WTC11 (cell line): ENCODE measurements at regions not wholly inside any gene's neighbourhood (a gene's known extent, or its start where the extent isn't known, plus 50 kb on each side); places are given as distances from the start of the nearest gene placed in this dataset.

Experiments
- ATAC-seq: fragments of 200-7000 bp; cut with Tn5 transposase; 2 replicates; pipeline ENCODE4 v1.10.0; 2021; ENCODE audit warnings: mild to moderate bottlenecking, moderate library complexity
- CTCF ChIA-PET: fragments of 300-600 bp; sonication (Branson Sonifier 250); formaldehyde crosslinking; loops from one replicate; lab custom pipeline; 2021; ENCODE audit warnings: antibody characterized with exemption; lab: Charles Lee
- POLR2A ChIA-PET: fragments of 350-600 bp; sonication (Branson Sonifier 250); formaldehyde crosslinking; loops from one replicate; lab custom pipeline; 2021; ENCODE audit warnings: antibody characterized with exemption; lab: Charles Lee
- DNase-seq: peaks from one replicate; pipeline ENCODE4 v3.0.0; 2021; ENCODE audit warnings: low spot score
- H3K27ac Mint-ChIP-seq: 2 replicates; pipeline ENCODE4 v1.8.0; 2021; ENCODE audit warnings: mixed read lengths
- H3K27me3 Mint-ChIP-seq: 2 replicates; pipeline ENCODE4 v1.8.0; 2021; ENCODE audit warnings: low read depth, mild to moderate bottlenecking, moderate library complexity, mixed read lengths
- H3K36me3 Mint-ChIP-seq: 2 replicates; pipeline ENCODE4 v1.8.0; 2021; ENCODE audit warnings: mixed read lengths
- H3K4me1 Mint-ChIP-seq: 2 replicates; pipeline ENCODE4 v1.8.0; 2022; ENCODE audit warnings: mixed read lengths
- H3K4me3 Mint-ChIP-seq: 2 replicates; pipeline ENCODE4 v1.8.0; 2021; ENCODE audit warnings: mild to moderate bottlenecking, moderate library complexity, mixed read lengths
- H3K9me3 Mint-ChIP-seq: 2 replicates; pipeline ENCODE4 v1.8.0; 2021; ENCODE audit warnings: mixed read lengths
- ARID4B ChIP-seq: sonication (generic); formaldehyde crosslinking; IDR thresholded peaks from 2 replicates; pipeline ENCODE4 v1.8.0; 2023; ENCODE audit warnings: missing genetic modification reagents, mild to moderate bottlenecking, borderline replicate concordance
- E2F4 ChIP-seq: sonication (generic); formaldehyde crosslinking; IDR thresholded peaks from 2 replicates; pipeline ENCODE4 v1.8.1; 2022; ENCODE audit warnings: low read depth, mild to moderate bottlenecking, moderate library complexity, missing genetic modification reagents, borderline replicate concordance
- ELF4 ChIP-seq: sonication (generic); formaldehyde crosslinking; IDR thresholded peaks from 2 replicates; pipeline ENCODE4 v1.8.1; 2022; ENCODE audit warnings: low read depth, mild to moderate bottlenecking, moderate library complexity, missing genetic modification reagents
- FOXK1 ChIP-seq: sonication (generic); formaldehyde crosslinking; IDR thresholded peaks from 2 replicates; pipeline ENCODE4 v1.8.0; 2022; ENCODE audit warnings: mild to moderate bottlenecking, moderate library complexity, missing genetic modification reagents
- IRF2 ChIP-seq: sonication (generic); formaldehyde crosslinking; IDR thresholded peaks from 2 replicates; pipeline ENCODE4 v1.8.0; 2022; ENCODE audit warnings: low read depth, missing genetic modification reagents, borderline replicate concordance
- JUN ChIP-seq: sonication (generic); formaldehyde crosslinking; IDR thresholded peaks from 2 replicates; pipeline ENCODE4 v1.8.0; 2023; ENCODE audit warnings: mild to moderate bottlenecking, missing genetic modification reagents
- MYBL2 ChIP-seq: sonication (generic); formaldehyde crosslinking; IDR thresholded peaks from 2 replicates; pipeline ENCODE4 v1.8.1; 2023; ENCODE audit warnings: mild to moderate bottlenecking, moderate library complexity, missing genetic modification reagents
- NFATC4 ChIP-seq: fragments of 250-450 bp; sonication (Bioruptor Pico); IDR thresholded peaks from 2 replicates; pipeline ENCODE4 v1.9.0; 2021; ENCODE audit warnings: mild to moderate bottlenecking
- NR2C2 ChIP-seq: sonication (generic); formaldehyde crosslinking; IDR thresholded peaks from 2 replicates; pipeline ENCODE4 v1.8.0; 2022; ENCODE audit warnings: mild to moderate bottlenecking, missing genetic modification reagents
- OVOL2 ChIP-seq: fragments of 250-450 bp; sonication (Bioruptor Pico); IDR thresholded peaks from 2 replicates; pipeline ENCODE4 v1.9.0; 2021; ENCODE audit warnings: mild to moderate bottlenecking, borderline replicate concordance
- RORB ChIP-seq: fragments of 250-450 bp; sonication (Bioruptor Pico); IDR thresholded peaks from 2 replicates; pipeline ENCODE4 v1.9.0; 2021; ENCODE audit warnings: mild to moderate bottlenecking
- SMAD4 ChIP-seq: sonication (generic); formaldehyde crosslinking; IDR thresholded peaks from 2 replicates; pipeline ENCODE4 v1.8.0; 2022; ENCODE audit warnings: mild to moderate bottlenecking, missing genetic modification reagents
- TCF7 ChIP-seq: sonication (generic); formaldehyde crosslinking; IDR thresholded peaks from 2 replicates; pipeline ENCODE4 v1.8.0; 2022; ENCODE audit warnings: mild to moderate bottlenecking, low read depth, missing genetic modification reagents, moderate library complexity
- USF1 ChIP-seq: sonication (generic); formaldehyde crosslinking; IDR thresholded peaks from 2 replicates; pipeline ENCODE4 v1.8.0; 2022; ENCODE audit warnings: mild to moderate bottlenecking, missing genetic modification reagents
- ZBTB43 ChIP-seq: sonication (generic); formaldehyde crosslinking; IDR thresholded peaks from 2 replicates; pipeline ENCODE4 v1.8.1; 2023; ENCODE audit warnings: mild to moderate bottlenecking, missing genetic modification reagents
- ZNF423 ChIP-seq: fragments of 250-450 bp; sonication (Bioruptor Pico); IDR thresholded peaks from 2 replicates; pipeline ENCODE4 v2.1.2; 2022; ENCODE audit warnings: mild to moderate bottlenecking, moderate library complexity
- ZNF425 ChIP-seq: fragments of 250-450 bp; sonication (Bioruptor Pico); conservative IDR thresholded peaks from 2 replicates; pipeline ENCODE4 v1.9.0; 2021; ENCODE audit warnings: mild to moderate bottlenecking

GRCh38 chr16:14346278-14347142 is 275.4 kb downstream of the MRTFB start:
- CTCF ChIA-PET: no interaction called here
- Mint-ChIP-seq H3K4me3 (no peak overlapping the region), H3K9me3 (peaks cover 22% of the 10 kb centered on the region), H3K36me3 (peaks cover 8% of the 10 kb centered on the region)
- no peak for DNase-seq
- POLR2A ChIA-PET: no interaction called here
- no peak for ATAC-seq
- TF ChIP-seq NR2C2 (CRISPR knock-in tag) (no peak), ARID4B (no peak), IRF2 (CRISPR knock-in tag) (no peak), ELF4 (CRISPR knock-in tag) (no peak), OVOL2 (CRISPR knock-in tag) (no peak), USF1 (no peak), ZNF423 (CRISPR knock-in tag) (no peak), ZBTB43 (CRISPR knock-in tag) (no peak), SMAD4 (CRISPR knock-in tag) (no peak), NFATC4 (no peak), ZNF425 (CRISPR knock-in tag) (no peak), E2F4 (CRISPR knock-in tag) (no peak), JUN (CRISPR knock-in tag) (no peak), FOXK1 (CRISPR knock-in tag) (no peak), RORB (no peak), MYBL2 (CRISPR knock-in tag) (no peak), TCF7 (no peak)
- TF ChIP-seq, all 79 proteins: peak for 0
- Mint-ChIP-seq H3K27ac (no peak overlapping the region), H3K27me3 (peaks cover 6% of the 10 kb centered on the region; the same call in 1 of the 2 replicates), H3K4me1 (peaks cover 3% of the 10 kb centered on the region)
